Esophagus squamous epithelium (tissue), 4 donors: ENCODE measurements at regions not wholly inside any gene's neighbourhood (a gene's known extent, or its start where the extent isn't known, plus 50 kb on each side); places are given as distances from the start of the nearest gene placed in this dataset.

Experiments used
- POLR2A ChIP-seq, 4 donors: fragments of 450-650 bp; IDR thresholded peaks; one replicate each; pipeline ENCODE4 v1.6.1; 2017; ENCODE audit warnings: antibody characterized with exemption in 4 of 4, mild to moderate bottlenecking in 4 of 4, moderate library complexity in 3 of 4
- TF ChIP-seq, protein P1 (sequence below), 6 experiments: fragments of 450-650 bp in 4 of 6; fragments of 200-600 bp in 2 of 6; sonication (generic) in 2 of 6; IDR thresholded peaks; one replicate each; pipeline ENCODE4 v1.5.1; 2016 to 2019; ENCODE audit warnings: antibody characterized with exemption in 6 of 6, mild to moderate bottlenecking in 4 of 6, moderate library complexity in 4 of 6

DNA sequence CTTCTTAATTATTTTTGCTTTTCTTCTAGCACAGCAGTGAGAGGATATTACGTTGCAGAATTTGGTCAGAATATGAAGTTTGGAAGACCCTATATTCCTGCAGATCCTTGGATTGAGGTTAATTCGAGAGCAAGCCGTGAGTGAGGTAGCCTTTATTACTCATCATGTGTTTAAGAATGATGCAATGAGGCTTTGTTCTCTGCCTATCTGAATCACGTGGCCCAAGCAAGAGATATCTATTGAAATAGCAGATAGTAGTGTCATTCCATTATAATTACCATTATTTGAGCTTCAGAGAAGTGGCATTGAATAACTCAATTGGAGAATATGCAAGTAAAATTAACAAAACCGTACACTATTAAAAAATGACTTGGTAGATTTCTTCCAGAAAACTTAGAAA is 641.1 kb downstream of the TMEM182 start:
- TF ChIP-seq POLR2A (IDR thresholded peaks at IDR 0.05): no peak
- TF ChIP-seq, protein P1, sequence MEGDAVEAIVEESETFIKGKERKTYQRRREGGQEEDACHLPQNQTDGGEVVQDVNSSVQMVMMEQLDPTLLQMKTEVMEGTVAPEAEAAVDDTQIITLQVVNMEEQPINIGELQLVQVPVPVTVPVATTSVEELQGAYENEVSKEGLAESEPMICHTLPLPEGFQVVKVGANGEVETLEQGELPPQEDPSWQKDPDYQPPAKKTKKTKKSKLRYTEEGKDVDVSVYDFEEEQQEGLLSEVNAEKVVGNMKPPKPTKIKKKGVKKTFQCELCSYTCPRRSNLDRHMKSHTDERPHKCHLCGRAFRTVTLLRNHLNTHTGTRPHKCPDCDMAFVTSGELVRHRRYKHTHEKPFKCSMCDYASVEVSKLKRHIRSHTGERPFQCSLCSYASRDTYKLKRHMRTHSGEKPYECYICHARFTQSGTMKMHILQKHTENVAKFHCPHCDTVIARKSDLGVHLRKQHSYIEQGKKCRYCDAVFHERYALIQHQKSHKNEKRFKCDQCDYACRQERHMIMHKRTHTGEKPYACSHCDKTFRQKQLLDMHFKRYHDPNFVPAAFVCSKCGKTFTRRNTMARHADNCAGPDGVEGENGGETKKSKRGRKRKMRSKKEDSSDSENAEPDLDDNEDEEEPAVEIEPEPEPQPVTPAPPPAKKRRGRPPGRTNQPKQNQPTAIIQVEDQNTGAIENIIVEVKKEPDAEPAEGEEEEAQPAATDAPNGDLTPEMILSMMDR (IDR thresholded peaks at IDR 0.05): no peak
